NCI-H1048 (cell line): ENCODE measurements at regions not wholly inside any gene's neighbourhood (a gene's known extent, or its start where the extent isn't known, plus 50 kb on each side); places are given as distances from the start of the nearest gene placed in this dataset.
"Not testable (repeated sequence)": the region's sequence is repeated elsewhere in the genome, so short reads cannot be mapped to it uniquely, and the experiment has no call there.

Experiments
- DNase-seq: peaks from one replicate; lab custom pipeline; 2025; lab: John Stamatoyannopoulos, UW

DNA sequence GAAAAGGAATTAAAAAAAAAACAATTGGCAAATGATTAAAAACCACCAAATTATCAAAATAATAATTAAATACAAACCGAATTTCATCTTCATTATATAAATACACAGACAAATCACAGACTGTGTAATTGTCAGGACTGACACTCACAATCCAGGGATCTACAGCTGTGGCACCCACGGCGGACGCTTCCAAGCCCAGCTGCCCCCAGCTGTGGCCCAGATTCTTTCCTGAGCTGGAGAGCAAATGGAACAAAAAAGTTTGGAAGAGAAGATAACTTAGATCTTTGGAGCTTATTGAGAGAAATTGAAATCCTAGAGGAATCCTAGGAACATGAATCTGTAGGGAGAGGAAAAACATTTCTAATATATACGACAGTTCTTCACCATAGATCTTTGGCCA, 316.1 kb downstream of the OTUD1 start:
- no peak for DNase-seq

DNA sequence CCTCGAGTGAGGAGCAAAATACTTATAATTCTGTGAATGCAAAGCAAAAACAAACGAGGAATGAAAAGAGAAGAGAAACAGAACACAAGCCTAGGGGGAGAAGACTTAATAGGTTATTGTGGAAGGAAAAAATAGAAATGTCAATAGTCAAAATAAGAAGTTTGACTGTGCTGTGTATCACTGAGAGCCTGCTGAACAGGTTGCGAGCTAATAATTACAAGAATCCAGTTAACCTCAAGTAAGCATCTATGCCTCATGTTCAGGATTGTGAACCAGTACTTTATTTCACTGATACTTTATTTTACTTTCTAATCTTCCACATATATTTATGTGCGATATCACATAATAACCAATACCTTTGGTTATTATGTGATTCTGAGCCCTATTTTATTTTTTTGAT, 316.7 kb downstream of the OTUD1 start:
- no peak for DNase-seq

DNA sequence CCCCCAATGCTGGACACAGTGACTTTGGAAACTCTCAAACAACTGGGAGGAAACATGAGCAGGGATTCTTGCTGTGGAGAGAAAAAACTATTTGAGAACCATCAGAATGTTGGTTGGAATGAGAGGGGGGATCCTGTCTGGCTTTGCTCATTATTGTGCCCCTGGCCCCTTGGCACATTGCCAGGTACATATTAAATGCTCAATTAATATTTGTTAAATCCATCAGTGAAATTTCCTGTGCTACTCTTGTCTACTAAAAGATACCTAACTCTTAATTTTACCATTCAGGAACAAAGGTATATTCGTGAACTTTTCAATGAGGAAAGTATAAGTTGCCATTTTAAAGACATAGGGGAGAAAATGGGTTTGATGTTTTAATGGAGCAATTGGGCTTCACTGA, 329.4 kb downstream of the OTUD1 start:
- no peak for DNase-seq

DNA sequence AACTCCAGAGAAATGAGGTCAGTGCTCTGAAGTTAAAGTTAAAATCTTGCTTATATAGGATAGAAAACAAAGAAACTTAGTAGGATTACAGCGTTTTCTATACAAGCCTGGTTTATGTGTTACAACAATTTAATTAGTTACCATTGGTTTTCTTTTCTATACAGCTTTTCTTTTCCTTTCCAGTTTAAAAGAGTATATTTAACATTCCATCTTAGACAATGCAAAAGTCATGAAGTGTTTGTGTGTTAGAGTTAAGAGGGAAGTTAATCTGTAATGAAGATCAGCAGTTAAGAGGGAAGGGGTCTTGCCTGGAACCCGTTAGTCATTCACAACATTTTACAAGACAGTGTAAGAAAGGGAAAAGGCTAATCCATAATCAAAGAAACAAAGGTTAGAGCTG, 338.3 kb downstream of the OTUD1 start:
- DNase-seq, result no peak

DNA sequence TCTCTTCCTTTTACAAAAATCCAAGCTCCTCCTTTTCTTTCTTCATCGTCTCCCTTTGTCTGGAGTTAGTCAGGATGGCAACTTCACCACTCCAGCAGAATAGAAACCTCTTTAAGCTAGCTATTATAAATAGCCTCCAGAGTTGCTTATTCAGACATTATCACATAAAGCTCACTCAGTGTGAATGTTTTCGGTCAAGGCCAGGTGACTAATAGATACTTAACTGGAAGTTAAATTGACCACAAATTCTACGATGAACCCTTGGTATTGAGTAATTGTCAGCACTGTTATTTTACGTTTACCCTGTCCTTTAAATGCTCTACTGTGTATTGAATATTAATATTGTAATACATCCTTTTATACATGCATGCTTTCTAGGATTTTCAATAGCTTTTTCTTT, 340.4 kb downstream of the OTUD1 start:
- DNase-seq, result no peak

DNA sequence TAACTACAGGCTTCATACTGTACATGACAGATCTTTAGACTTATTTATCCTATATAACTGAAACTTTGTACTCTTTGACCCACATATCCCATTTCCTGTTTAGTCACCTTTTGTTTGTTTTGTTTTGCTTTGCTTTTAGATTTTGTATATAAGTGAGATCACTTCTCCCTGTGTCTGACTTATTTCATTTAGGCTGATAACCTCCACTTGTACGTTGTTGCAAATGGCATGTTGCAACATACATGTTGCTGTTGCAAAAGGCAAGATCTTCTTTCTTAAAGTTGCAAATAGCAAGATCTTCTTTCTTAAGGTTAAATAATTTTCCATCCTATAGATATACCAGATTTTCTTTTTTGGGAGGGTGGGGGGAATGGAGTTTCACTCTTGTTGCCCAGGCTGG, 341.5 kb downstream of the OTUD1 start:
- DNase-seq, result no peak

DNA sequence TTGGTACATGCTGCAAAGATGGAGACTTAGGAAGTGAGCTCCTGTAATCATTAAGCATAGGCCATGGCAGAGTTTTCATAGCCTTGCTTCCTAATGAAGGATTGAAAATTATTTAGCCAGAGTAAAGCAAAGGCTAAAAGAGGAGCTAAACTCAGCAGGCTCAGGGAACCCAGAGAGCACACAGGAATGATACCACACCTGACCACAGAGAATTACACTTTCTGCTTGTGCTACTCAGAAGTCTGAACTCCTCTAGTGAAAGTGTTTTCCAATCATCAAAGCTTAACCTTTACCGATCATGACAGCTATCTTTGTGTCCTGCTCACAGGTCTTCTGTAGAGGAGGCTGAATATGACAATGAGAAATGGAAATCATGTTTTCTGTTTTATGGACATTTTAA, 347.7 kb downstream of the OTUD1 start:
- no peak for DNase-seq

DNA sequence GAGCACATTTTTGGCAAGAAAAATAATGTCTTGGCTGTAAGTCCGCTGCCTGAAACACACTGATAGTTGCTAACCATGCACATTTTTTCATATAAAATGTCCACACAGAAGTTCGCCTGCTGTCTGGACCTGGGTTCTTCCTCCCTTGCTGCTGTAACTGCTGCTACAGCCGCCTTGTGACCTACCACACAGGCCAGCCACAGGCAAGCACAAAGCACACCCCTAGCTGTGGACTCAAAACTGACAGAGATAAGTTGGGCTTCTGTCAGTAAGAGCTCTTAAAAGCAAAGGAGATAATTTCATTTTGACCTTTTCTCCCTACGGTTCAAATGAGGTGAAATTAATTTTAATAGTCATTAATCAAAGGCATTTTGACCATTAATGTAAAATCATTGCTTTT, 354.7 kb downstream of the OTUD1 start:
- DNase-seq, result no peak

DNA sequence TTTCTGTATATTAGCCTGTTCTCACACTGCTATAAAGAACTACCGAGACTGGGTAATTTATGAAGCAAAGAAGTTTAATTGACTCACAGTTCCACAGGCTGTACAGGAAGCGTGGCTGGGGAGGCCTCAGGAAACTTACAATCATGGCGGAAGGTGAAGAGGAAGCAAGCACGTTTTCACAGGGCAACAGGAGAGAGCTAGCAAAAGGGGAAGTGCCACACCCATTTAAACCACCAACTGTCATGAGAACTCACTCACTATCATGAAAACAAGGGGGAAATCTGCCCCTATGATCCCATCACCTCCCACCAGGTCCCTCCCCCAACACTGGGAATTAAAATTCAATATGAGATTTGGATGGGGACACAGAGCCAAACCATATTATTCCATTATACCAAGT, 358.6 kb downstream of the OTUD1 start:
- not testable (repeated sequence) for DNase-seq

DNA sequence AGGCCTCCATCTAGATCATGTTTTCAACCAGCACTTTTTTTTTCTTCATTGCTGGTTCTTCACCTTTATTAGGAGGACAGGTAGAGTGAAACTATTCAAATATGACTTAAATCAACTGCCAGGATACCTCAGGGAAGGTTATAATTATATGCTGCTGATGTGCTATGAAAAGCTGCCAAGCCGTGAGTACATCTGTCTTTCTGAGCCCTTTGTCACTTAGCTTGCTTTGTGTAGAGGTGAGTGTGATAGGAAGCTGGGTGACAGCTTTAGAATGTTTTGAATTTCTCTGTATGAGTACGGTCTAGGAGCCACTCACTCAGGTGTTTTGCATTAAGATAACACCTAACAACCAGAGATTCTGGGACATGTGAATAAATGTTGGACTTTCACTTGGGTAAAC, 365.2 kb downstream of the OTUD1 start:
- DNase-seq, result no peak

DNA sequence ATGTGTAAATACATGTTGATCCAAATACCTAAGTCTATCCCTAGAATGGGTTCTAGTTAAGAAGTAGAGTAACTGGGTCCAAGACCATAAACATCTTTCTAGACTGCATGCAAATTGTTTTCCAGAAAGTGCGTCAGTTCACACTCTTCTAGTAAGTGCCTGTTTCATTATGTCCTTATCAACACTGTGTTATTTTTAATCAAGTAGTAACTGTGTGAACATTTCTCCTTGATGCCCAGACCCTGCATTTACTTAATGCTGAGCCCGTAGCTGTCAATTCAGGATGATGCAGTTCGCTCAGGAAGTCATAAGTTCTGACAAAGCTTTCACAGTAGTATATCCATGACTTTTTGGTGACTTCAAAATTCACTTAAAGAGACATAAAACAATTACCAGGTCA, 374.8 kb downstream of the OTUD1 start:
- no peak for DNase-seq

DNA sequence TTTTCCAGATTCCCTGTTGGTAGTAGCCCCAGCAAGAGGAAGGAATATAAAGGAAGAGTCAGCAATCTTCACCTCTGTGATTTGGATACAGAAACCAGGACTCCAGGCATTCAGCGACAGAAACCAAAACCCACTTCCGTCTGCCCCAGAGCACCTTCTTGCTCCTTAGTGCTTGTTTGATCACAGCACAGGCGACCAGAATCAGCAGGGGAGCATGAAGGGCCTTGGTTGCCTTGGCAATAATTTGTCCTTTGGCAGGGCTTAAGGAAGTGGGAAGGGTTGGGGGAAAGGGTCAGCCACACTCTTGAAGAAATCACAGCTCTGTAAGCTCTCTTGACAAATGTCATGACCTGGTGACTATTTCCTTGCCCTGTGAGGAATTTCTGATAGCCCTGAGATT, 379.6 kb downstream of the OTUD1 start:
- no peak for DNase-seq

DNA sequence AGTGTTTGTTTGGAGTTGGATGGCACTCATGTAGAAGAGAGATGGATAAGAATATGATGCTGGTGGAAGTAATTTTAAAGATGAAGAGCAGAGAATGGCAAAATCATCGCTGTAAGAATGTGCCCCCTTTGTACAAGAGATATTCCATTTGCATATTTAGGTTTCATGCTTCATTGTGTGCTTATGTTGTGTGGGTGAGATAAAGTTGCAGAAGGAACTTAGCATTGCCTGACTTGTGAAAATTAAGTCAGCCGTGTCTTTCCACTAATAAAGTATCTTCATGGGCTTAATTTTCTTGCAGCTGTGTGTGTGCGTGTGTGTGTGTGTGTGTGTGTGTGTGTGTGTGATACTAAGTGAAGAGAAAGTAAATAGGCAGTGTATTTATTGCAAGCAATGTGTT, 381.9 kb downstream of the OTUD1 start:
- no peak for DNase-seq

DNA sequence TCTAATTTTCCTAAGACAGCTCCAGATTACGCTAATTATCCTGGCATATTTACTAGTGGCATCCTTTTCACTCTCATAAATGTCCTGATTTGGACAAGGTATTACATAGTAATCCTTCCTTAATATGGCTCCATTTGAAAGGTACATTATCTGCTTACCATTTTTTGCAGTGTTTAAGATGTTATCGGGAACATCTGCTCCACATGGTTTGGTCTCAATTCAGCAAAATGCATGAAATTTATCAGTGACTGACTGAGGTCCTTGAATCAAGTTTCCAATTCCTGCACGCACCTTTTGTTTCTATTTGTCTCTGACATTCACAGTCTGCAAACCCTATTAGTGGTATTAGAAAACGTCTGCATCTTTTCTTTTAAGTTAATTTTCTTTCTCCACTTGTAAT, 384.1 kb upstream of the KIAA1217 start:
- DNase-seq, result no peak

DNA sequence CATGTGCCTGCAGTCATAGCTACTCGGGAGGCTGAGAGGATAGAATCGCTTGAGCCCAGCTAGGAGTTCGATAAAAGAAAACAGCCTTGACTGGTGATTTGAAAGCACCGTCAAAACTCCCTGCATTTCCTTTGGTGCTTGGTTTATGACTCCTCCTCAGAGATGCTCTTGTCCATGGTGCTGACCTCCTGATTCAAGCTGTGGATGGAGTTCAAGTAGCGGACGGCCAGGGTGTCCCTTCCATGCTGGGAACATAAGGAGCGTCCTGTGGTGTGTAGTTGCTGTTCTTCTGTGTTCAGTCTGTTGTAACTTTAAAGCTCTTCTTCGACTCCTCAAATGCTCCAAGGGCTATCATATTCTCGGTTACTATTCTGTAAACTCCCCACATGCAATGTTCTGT, 382.5 kb upstream of the KIAA1217 start:
- DNase-seq, result no peak

DNA sequence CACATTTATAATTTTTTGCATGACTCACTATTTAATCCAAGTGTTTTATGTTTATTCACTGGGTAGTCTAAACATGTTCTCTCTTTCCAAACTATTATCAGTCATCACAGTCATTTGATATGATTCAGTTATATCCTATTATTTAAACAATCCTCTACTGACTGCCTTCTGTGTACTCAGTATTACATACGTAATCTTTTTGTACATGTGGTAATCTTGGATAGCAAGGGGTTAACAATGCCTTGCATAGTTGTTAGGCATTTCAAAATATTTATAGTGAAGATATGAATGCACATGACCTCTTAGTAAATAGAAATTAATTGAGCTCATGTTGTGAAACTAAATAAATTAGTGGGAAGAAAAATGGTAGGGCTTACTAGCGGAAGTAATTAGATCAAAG, 379.4 kb upstream of the KIAA1217 start:
- no peak for DNase-seq

DNA sequence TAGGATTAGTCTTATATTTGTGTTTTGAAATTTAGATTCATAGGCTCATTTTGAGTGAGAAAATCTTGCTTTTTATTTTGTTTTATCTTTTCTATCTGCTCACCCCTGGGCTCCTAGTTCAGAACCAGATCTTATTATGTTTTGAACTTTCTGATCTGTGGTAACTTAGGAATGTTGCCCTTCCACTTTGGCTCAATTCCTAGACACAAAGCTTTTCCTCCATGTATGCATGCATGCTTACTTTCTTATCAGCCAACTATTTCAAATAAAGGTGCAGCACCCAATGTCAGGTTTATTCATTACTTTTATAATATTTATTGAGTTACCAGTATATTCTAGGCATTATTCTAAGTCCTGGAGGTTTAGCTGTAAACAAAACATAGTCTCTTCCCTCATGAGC, 374.8 kb upstream of the KIAA1217 start:
- no peak for DNase-seq

DNA sequence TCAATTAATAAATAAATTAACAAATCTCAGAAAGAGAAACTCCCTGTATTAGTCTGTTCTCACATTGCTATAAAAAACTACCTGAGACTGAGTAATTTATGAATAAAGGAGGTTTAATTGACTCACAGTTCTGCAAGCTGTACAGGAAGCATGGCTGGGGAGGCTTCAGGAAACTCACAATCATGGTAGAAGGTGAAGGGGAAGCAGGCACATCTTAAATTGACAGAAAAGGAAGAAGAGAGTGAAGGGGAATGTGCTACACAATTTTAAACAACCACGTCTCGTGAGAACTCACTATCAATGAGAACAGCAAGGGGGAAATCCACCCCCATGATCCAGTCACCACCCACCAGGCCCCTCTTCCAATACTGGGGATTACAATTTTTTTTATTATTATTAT, 358.3 kb upstream of the KIAA1217 start:
- DNase-seq, result no peak

DNA sequence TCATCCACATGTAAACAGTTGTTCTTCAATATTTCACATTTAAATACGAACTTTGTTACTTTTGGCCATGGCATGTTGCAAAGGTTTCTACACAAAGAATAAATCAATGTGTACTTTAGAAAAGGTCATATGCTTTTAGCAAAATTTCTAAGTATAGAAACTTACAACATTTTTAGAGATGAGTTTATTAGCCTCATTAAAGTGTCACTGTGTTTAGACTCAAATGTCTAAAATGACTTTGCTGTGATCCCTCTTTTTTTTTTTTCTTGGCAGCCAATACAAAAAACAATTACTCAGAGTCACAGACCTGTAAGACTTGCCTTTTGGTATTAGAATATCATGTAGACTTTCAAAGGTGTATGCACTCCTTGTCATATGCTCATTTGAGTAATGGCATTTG, 349.3 kb upstream of the KIAA1217 start:
- DNase-seq, result no peak

DNA sequence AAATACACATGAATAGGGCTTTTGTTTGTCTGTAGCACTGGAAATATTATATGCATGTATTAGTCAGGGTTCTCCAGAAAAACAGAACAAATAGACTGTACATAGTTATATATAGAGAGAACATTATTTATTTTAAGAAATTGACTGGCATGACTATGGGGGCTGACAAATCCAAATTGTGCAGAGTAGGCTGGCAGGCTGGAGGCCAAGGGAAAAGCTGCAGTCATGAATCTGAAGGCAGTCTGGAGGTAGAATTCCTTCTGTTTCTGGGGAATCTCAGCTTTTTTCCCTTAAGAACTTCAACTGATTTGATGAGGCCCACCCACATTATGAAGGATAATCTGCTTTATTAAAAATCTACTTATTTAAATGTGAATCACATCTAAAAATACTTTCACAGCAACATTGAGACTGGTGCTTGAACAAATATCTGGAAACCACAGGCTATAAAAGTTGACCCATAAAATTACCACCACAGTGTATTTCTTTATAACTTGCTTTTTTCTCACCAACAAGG, 344.2 kb upstream of the KIAA1217 start:
- no peak for DNase-seq

DNA sequence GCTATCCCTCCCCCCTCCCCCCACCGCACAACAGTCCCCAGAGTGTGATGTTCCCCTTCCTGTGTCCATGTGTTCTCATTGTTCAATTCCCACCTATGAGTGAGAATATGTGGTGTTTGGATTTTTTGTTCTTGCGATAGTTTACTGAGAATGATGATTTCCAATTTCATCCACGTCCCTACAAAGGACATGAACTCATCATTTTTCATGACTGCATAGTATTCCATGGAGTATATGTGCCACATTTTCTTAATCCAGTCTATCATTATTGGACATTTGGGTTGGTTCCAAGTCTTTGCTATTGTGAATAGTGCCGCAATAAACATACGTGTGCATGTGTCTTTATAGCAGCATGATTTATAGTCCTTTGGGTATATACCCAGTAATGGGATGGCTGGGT, 342.0 kb upstream of the KIAA1217 start:
- DNase-seq, result not testable (repeated sequence)

DNA sequence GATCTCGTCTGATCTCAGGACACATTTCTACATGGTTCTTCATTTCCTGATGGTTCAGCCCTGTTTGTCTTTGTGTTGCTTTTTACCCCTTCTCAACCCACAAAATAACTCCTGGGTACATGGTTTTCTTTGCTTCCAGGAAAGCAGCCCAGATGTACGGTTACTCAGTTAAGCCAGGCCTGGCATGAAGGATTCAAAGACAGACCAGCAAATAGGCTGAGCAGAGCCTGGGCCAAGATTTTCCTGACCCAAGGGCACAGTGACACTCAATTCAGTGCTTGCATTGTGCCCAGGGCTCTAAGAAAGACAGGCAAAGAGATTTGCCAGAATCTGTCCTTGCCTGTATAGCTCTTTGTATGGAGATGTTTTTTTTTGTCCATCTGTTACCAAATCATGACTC, 340.8 kb upstream of the KIAA1217 start:
- DNase-seq, result no peak

DNA sequence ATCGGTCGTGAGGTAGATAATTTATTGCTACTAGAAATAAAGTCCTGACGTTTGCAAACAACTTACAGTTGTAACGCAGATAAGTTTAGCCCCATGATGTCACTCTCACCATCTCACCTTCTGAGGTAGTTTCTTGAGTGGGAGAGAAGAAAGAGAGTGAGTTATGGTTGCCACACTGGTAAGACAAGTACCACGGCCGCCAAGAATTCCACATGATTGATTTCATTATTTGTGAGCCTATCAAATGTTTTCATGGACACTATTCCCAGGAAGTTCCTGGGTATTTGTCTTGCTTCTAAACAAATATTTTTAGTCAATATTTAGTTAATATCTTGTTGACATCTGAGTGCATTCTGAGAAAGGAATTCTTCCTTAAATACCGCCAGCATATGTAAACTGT, 339.4 kb upstream of the KIAA1217 start:
- DNase-seq, result no peak

DNA sequence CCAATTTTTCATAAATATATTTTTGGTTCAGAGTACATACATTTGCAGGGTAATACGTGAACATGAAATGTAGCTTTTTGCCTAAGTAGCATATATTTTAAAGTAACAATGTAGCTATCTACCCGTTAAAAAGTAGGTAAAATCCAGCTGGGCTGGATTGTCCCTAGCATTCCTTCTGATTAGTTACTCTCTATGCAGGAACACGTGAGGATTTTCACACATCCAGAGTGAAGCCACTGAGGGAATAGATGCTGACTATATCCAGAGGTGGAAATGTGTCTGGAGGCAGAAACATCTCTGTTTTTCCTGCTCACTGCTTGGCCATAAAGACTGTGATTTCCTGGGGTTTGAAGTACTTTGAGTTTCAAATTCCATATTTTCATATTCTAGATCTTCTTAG, 338.9 kb upstream of the KIAA1217 start:
- no peak for DNase-seq
